ENCODE measurements at regions not wholly inside any gene's neighbourhood (a gene's known extent, or its start where the extent isn't known, plus 50 kb on each side); places are given as distances from the start of the nearest gene placed in this dataset.

GRCh38 chr13:22175241-22175640, 504.4 kb downstream of the FGF9 start:
- Mint-ChIP-seq H3K4me1 (peaks cover 7% of the 10 kb centered on the region), H3K9me3 (peaks cover 37% of the 10 kb centered on the region), H3K27ac (peak overlapping the region; percentile 41), H3K36me3 (ENCODE audit: low read depth) (peaks cover 71% of the 10 kb centered on the region), H3K4me3 (no peak overlapping the region), H3K27me3 (ENCODE audit: low read depth, poor library complexity) (peaks cover 9% of the 10 kb centered on the region)
- no peak for TF ChIP-seq CTCF (IDR thresholded peaks at IDR 0.05)
- DNase-seq, result no peak

- Mint-ChIP-seq H3K27ac (no peak overlapping the region), H3K4me3 (no peak overlapping the region), H3K9me3 (peaks cover 37% of the 10 kb centered on the region), H3K4me1 (peaks cover 7% of the 10 kb centered on the region), H3K27me3 (ENCODE audit: low read depth, poor library complexity) (peaks cover 9% of the 10 kb centered on the region), H3K36me3 (ENCODE audit: low read depth) (peaks cover 66% of the 10 kb centered on the region)
- no peak for TF ChIP-seq CTCF (IDR thresholded peaks at IDR 0.05)
- no peak for DNase-seq
Measured at GRCh38 chr13:22175815-22176214, 504.9 kb downstream of the FGF9 start.

GRCh38 chr13:22176968-22177520, 506.2 kb downstream of the FGF9 start:
- H3K9me3 Mint-ChIP-seq, result peaks cover 30% of the 10 kb centered on the region
- no peak for DNase-seq
- no peak overlapping the region for H3K27ac Mint-ChIP-seq
- peaks cover 7% of the 10 kb centered on the region for H3K4me1 Mint-ChIP-seq
- TF ChIP-seq CTCF (IDR thresholded peaks at IDR 0.05), result no peak
- peaks cover 56% of the 10 kb centered on the region for H3K36me3 Mint-ChIP-seq (ENCODE audit: low read depth)
- no peak overlapping the region for H3K4me3 Mint-ChIP-seq
- peaks cover 9% of the 10 kb centered on the region for H3K27me3 Mint-ChIP-seq (ENCODE audit: low read depth, poor library complexity)

GRCh38 chr13:22178878-22179277, 508.0 kb downstream of the FGF9 start:
- no peak overlapping the region for H3K27ac Mint-ChIP-seq
- peaks cover 55% of the 10 kb centered on the region for H3K36me3 Mint-ChIP-seq (ENCODE audit: low read depth)
- peaks cover 7% of the 10 kb centered on the region for H3K4me1 Mint-ChIP-seq
- H3K9me3 Mint-ChIP-seq, result peaks cover 28% of the 10 kb centered on the region
- DNase-seq, result no peak
- TF ChIP-seq CTCF (IDR thresholded peaks at IDR 0.05), result no peak
- no peak overlapping the region for H3K4me3 Mint-ChIP-seq
- H3K27me3 Mint-ChIP-seq (ENCODE audit: low read depth, poor library complexity), result peaks cover 9% of the 10 kb centered on the region

- H3K4me1 Mint-ChIP-seq, result peaks cover 26% of the 10 kb centered on the region
- H3K27me3 Mint-ChIP-seq (ENCODE audit: low read depth, poor library complexity), result no peaks in the 10 kb centered on the region
- H3K4me3 Mint-ChIP-seq, result no peak overlapping the region
- peaks cover 16% of the 10 kb centered on the region for H3K36me3 Mint-ChIP-seq (ENCODE audit: low read depth)
- peaks cover 22% of the 10 kb centered on the region for H3K9me3 Mint-ChIP-seq
- TF ChIP-seq CTCF (IDR thresholded peaks at IDR 0.05), result no peak
- H3K27ac Mint-ChIP-seq, result peak overlapping the region; percentile 63
- no peak for DNase-seq
Measured at GRCh38 chr13:22187329-22187728, 516.5 kb downstream of the FGF9 start.
